Karpas-422 (cell line): ENCODE measurements at regions not wholly inside any gene's neighbourhood (a gene's known extent, or its start where the extent isn't known, plus 50 kb on each side); places are given as distances from the start of the nearest gene placed in this dataset.

Experiments
- DNase-seq: peaks from one replicate; pipeline ENCODE4 v3.0.0-alpha.2; 2015
- H2AFZ ChIP-seq: fragments of 200-600 bp; sonication (generic); 2 replicates; pipeline ENCODE4 v1.6.1; 2014; ENCODE audit warnings: antibody characterized with exemption, low read length, mixed read lengths
- H3K27ac ChIP-seq: fragments of 200-600 bp; sonication (generic); 2 replicates; pipeline ENCODE4 v1.5.1; 2014; ENCODE audit warnings: mild to moderate bottlenecking, low read length, moderate library complexity
- H3K27me3 ChIP-seq: fragments of 200-600 bp; sonication (generic); 2 replicates; pipeline ENCODE4 v1.6.1; 2014; ENCODE audit warnings: low read length, mixed read lengths
- H3K36me3 ChIP-seq: fragments of 200-600 bp; sonication (generic); 2 replicates; pipeline ENCODE4 v1.6.1; 2014; ENCODE audit warnings: low read length, mixed read lengths; ENCODE audit not compliant: insufficient read depth
- H3K4me1 ChIP-seq: fragments of 200-600 bp; sonication (generic); 2 replicates; pipeline ENCODE4 v1.6.1; 2014; ENCODE audit warnings: mild to moderate bottlenecking, low read length, mixed read lengths
- H3K4me2 ChIP-seq: fragments of 200-600 bp; sonication (generic); 2 replicates; pipeline ENCODE4 v1.6.1; 2014; ENCODE audit warnings: low read length, low read depth, mild to moderate bottlenecking; ENCODE audit not compliant: poor library complexity, severe bottlenecking
- H3K4me3 ChIP-seq: fragments of 200-600 bp; sonication (generic); 2 replicates; pipeline ENCODE4 v1.5.1; 2014; ENCODE audit warnings: mild to moderate bottlenecking, antibody characterized with exemption, low read length, mixed read lengths
- H3K79me2 ChIP-seq: fragments of 200-600 bp; sonication (generic); 2 replicates; pipeline ENCODE4 v1.6.1; 2014; ENCODE audit warnings: mild to moderate bottlenecking, low read length, mixed read lengths
- H3K9ac ChIP-seq: fragments of 200-600 bp; sonication (generic); 2 replicates; pipeline ENCODE4 v1.6.0; 2014; ENCODE audit warnings: low read length
- H3K9me2 ChIP-seq: fragments of 200-600 bp; sonication (generic), shearing (Covaris generic); replicated peaks from 2 replicates; pipeline ENCODE4 v1.6.0; 2014; ENCODE audit warnings: mild to moderate bottlenecking, low read length, moderate library complexity; ENCODE audit not compliant: insufficient read depth
- H3K9me3 ChIP-seq: fragments of 300-700, 200-600 bp; sonication (generic); 2 replicates; pipeline ENCODE4 v1.6.1; 2014; ENCODE audit warnings: low read length, mixed read lengths
- H4K20me1 ChIP-seq: fragments of 200-600 bp; sonication (generic); 2 replicates; pipeline ENCODE4 v1.6.1; 2014; ENCODE audit warnings: mild to moderate bottlenecking, antibody characterized with exemption, low read length, low read depth; ENCODE audit not compliant: insufficient read depth

GRCh38 chr18:78304192-78305164 is 675.1 kb upstream of the SALL3 start:
- Histone ChIP-seq H3K4me3 (no peak overlapping the region), H3K27me3 (no peaks in the 10 kb centered on the region), H3K9me3 (no peaks in the 10 kb centered on the region), H3K4me2 (no peak overlapping the region), H3K9ac (no peak overlapping the region), H3K9me2 (no peaks in the 10 kb centered on the region), H3K36me3 (no peaks in the 10 kb centered on the region), H3K4me1 (no peaks in the 10 kb centered on the region), H3K27ac (no peak overlapping the region), H3K79me2 (no peaks in the 10 kb centered on the region), H4K20me1 (no peaks in the 10 kb centered on the region), H2AFZ (no peak overlapping the region)
- DNase-seq, result no peak

GRCh38 chr18:78305789-78306188 is 673.8 kb upstream of the SALL3 start:
- Histone ChIP-seq H3K9me2 (no peaks in the 10 kb centered on the region), H3K9me3 (no peaks in the 10 kb centered on the region), H2AFZ (no peak overlapping the region), H3K4me3 (no peak overlapping the region), H3K4me1 (no peaks in the 10 kb centered on the region), H3K79me2 (no peaks in the 10 kb centered on the region), H3K9ac (no peak overlapping the region), H3K27ac (no peak overlapping the region), H3K27me3 (no peaks in the 10 kb centered on the region), H4K20me1 (no peaks in the 10 kb centered on the region), H3K4me2 (no peak overlapping the region), H3K36me3 (no peaks in the 10 kb centered on the region)
- no peak for DNase-seq

GRCh38 chr18:78309307-78309706 is 670.3 kb upstream of the SALL3 start:
- no peak overlapping the region for H3K4me2 ChIP-seq
- no peak overlapping the region for H3K27ac ChIP-seq
- H3K4me3 ChIP-seq, result no peak overlapping the region
- no peaks in the 10 kb centered on the region for H4K20me1 ChIP-seq
- H3K36me3 ChIP-seq, result no peaks in the 10 kb centered on the region
- no peaks in the 10 kb centered on the region for H3K27me3 ChIP-seq
- no peak for DNase-seq
- H2AFZ ChIP-seq, result no peak overlapping the region
- H3K79me2 ChIP-seq, result no peaks in the 10 kb centered on the region
- no peaks in the 10 kb centered on the region for H3K9me3 ChIP-seq
- no peaks in the 10 kb centered on the region for H3K9me2 ChIP-seq
- no peaks in the 10 kb centered on the region for H3K4me1 ChIP-seq
- H3K9ac ChIP-seq, result no peak overlapping the region

GRCh38 chr18:78309924-78310323 is 669.7 kb upstream of the SALL3 start:
- Histone ChIP-seq H4K20me1 (no peaks in the 10 kb centered on the region), H3K27ac (no peak overlapping the region), H3K9ac (no peak overlapping the region), H2AFZ (no peak overlapping the region), H3K9me2 (no peaks in the 10 kb centered on the region), H3K9me3 (no peaks in the 10 kb centered on the region), H3K27me3 (no peaks in the 10 kb centered on the region), H3K4me2 (no peak overlapping the region), H3K79me2 (no peaks in the 10 kb centered on the region), H3K4me3 (no peak overlapping the region), H3K36me3 (no peaks in the 10 kb centered on the region), H3K4me1 (no peaks in the 10 kb centered on the region)
- DNase-seq, result no peak

- H3K4me2 ChIP-seq, result no peak overlapping the region
- no peaks in the 10 kb centered on the region for H3K79me2 ChIP-seq
- H4K20me1 ChIP-seq, result no peaks in the 10 kb centered on the region
- no peak overlapping the region for H3K27ac ChIP-seq
- H3K9me2 ChIP-seq, result no peaks in the 10 kb centered on the region
- no peaks in the 10 kb centered on the region for H3K4me1 ChIP-seq
- DNase-seq, result no peak
- no peaks in the 10 kb centered on the region for H3K9me3 ChIP-seq
- no peaks in the 10 kb centered on the region for H3K36me3 ChIP-seq
- H3K27me3 ChIP-seq, result no peaks in the 10 kb centered on the region
- no peak overlapping the region for H3K4me3 ChIP-seq
- no peak overlapping the region for H2AFZ ChIP-seq
- H3K9ac ChIP-seq, result no peak overlapping the region
Observed at GRCh38 chr18:78319264-78319663, 660.4 kb upstream of the SALL3 start.

GRCh38 chr18:78319961-78320360 is 659.7 kb upstream of the SALL3 start:
- no peak overlapping the region for H3K9ac ChIP-seq
- DNase-seq, result no peak

GRCh38 chr18:78321402-78321801 is 658.2 kb upstream of the SALL3 start:
- Histone ChIP-seq H3K4me1 (no peaks in the 10 kb centered on the region), H3K4me3 (no peak overlapping the region), H4K20me1 (no peaks in the 10 kb centered on the region), H3K9me3 (no peaks in the 10 kb centered on the region), H3K79me2 (no peaks in the 10 kb centered on the region), H2AFZ (no peak overlapping the region), H3K9me2 (no peaks in the 10 kb centered on the region), H3K36me3 (no peaks in the 10 kb centered on the region), H3K9ac (no peak overlapping the region), H3K4me2 (no peak overlapping the region), H3K27me3 (no peaks in the 10 kb centered on the region), H3K27ac (no peak overlapping the region)
- DNase-seq, result no peak

More at GRCh38 chr18:78319961-78320360, 659.7 kb upstream of the SALL3 start:
- no peaks in the 10 kb centered on the region for H3K9me3 ChIP-seq
- H3K27ac ChIP-seq, result no peak overlapping the region
- no peaks in the 10 kb centered on the region for H3K36me3 ChIP-seq
- H3K79me2 ChIP-seq, result no peaks in the 10 kb centered on the region
- H3K4me1 ChIP-seq, result no peaks in the 10 kb centered on the region
- no peaks in the 10 kb centered on the region for H4K20me1 ChIP-seq
- no peaks in the 10 kb centered on the region for H3K27me3 ChIP-seq
- H3K9me2 ChIP-seq, result no peaks in the 10 kb centered on the region
- H3K4me3 ChIP-seq, result no peak overlapping the region
- no peak overlapping the region for H2AFZ ChIP-seq
- H3K4me2 ChIP-seq, result no peak overlapping the region

- Histone ChIP-seq H3K79me2 (no peaks in the 10 kb centered on the region), H4K20me1 (no peaks in the 10 kb centered on the region), H3K4me3 (no peak overlapping the region), H3K27ac (no peak overlapping the region), H3K9me2 (no peaks in the 10 kb centered on the region), H3K4me1 (no peaks in the 10 kb centered on the region), H3K9ac (no peak overlapping the region), H2AFZ (no peak overlapping the region), H3K9me3 (no peaks in the 10 kb centered on the region), H3K27me3 (0 out of 2 replicates have a peak, but pooled peaks cover 3% of the 10 kb centered on the region), H3K4me2 (no peak overlapping the region), H3K36me3 (no peaks in the 10 kb centered on the region)
- DNase-seq, result no peak
Observed at GRCh38 chr18:78323453-78324197, 656.0 kb upstream of the SALL3 start.
